Spleen (tissue), 11 donors: ENCODE measurements at regions not wholly inside any gene's neighbourhood (a gene's known extent, or its start where the extent isn't known, plus 50 kb on each side); places are given as distances from the start of the nearest gene placed in this dataset.

ENCODE experiments used
- DNase-seq: peaks from one replicate; pipeline ENCODE4 v3.0.0-alpha.2; 2020
- H3K27ac ChIP-seq, 8 donors: fragments of 200-600 bp; sonication (generic) in 7 of 8; 1 replicate in 4 of 8; 2 replicates in 4 of 8; pipeline versions ENCODE4 v1.5.0 to v1.8.0; 2016 to 2021; ENCODE audit warnings: inconsistent platforms in 4 of 8, mild to moderate bottlenecking in 4 of 8, moderate library complexity in 1 of 8
- H3K27me3 ChIP-seq, 7 donors: fragments of 200-600 bp; sonication (generic) in 6 of 7; replicated peaks in 1 of 7; 1 replicate in 4 of 7; 2 replicates in 3 of 7; pipeline versions ENCODE4 v1.5.0 to v1.8.0; 2016 to 2021; ENCODE audit warnings: inconsistent platforms in 3 of 7, mild to moderate bottlenecking in 1 of 7
- H3K36me3 ChIP-seq, 6 donors: fragments of 200-600 bp; sonication (generic) in 5 of 6; 1 replicate in 4 of 6; 2 replicates in 2 of 6; pipeline versions ENCODE4 v1.5.0 to v1.8.0; 2016 to 2021; ENCODE audit warnings: inconsistent platforms in 2 of 6
- H3K4me1 ChIP-seq, 6 donors: fragments of 200-600 bp; sonication (generic) in 5 of 6; 1 replicate in 3 of 6; 2 replicates in 3 of 6; pipeline versions ENCODE4 v1.5.0 to v1.8.0; 2016 to 2021; ENCODE audit warnings: inconsistent platforms in 3 of 6
- H3K4me3 ChIP-seq, 8 donors: fragments of 200-600 bp; sonication (generic) in 7 of 8; 1 replicate in 4 of 8; 2 replicates in 4 of 8; pipeline versions ENCODE4 v1.5.0 to v1.8.0; 2016 to 2021; ENCODE audit warnings: inconsistent platforms in 4 of 8, mild to moderate bottlenecking in 4 of 8, moderate library complexity in 2 of 8
- H3K9me3 ChIP-seq, 8 donors: fragments of 200-600 bp; sonication (generic) in 7 of 8; 1 replicate in 4 of 8; 2 replicates in 4 of 8; pipeline versions ENCODE4 v1.5.0 to v1.8.0; 2016 to 2021; ENCODE audit warnings: inconsistent platforms in 4 of 8
- CTCF ChIP-seq, 11 experiments: fragments of 200-600 bp in 7 of 11; fragments of 450-650 bp in 4 of 11; sonication (generic) in 4 of 11; IDR thresholded peaks in 8 of 11; conservative IDR thresholded peaks in 3 of 11; 1 replicate in 7 of 11; 2 replicates in 4 of 11; pipeline versions ENCODE4 v1.4.0 to v1.8.0; 2016 to 2021; ENCODE audit warnings: antibody characterized with exemption in 11 of 11, inconsistent platforms in 4 of 11, mild to moderate bottlenecking in 1 of 11
- POLR2A ChIP-seq, 3 donors: fragments of 450-650 bp; IDR thresholded peaks; one replicate each; pipeline ENCODE4 v1.5.1; 2017; ENCODE audit warnings: antibody characterized with exemption in 3 of 3, mild to moderate bottlenecking in 1 of 3
- POLR2AphosphoS5 ChIP-seq, 3 donors: sonication (generic); formaldehyde crosslinking; IDR thresholded peaks; one replicate each; pipeline ENCODE4 v1.5.1; 2017; ENCODE audit warnings: antibody characterized with exemption in 3 of 3
- WGBS, 5 donors: extraction: QIAGEN DNeasy Blood & Tissue Kit in 3 of 5; methylation state at CpG; one replicate each; pipeline versions ENCODE4 v1.1.5 to v1.1.7; 2013 to 2018; 5-methylcytosine and 5-hydroxymethylcytosine counted together
- intact Hi-C: fragments of 100-400 bp; cut with DNase I; formaldehyde crosslinking; loops from one replicate; pipeline ENCODE4 v1.15.0; 2023; ENCODE audit warnings: low total_unique reads
- donor health status: healthy with polysubstance abuse.
- donor health status: DM: no; HTN: no; CAD: no; lungs with moderate emphysema.
- donor health status: DM: no; HTN: no; CAD: no.
- donor health status: Bipolar disorder and iron deficiency.
- donor health status: healthy.
- donor health status: DM: no; HTN: no; CAD: no.
- donor health status: DM: yes; HTN: yes; CAD: no.

DNA sequence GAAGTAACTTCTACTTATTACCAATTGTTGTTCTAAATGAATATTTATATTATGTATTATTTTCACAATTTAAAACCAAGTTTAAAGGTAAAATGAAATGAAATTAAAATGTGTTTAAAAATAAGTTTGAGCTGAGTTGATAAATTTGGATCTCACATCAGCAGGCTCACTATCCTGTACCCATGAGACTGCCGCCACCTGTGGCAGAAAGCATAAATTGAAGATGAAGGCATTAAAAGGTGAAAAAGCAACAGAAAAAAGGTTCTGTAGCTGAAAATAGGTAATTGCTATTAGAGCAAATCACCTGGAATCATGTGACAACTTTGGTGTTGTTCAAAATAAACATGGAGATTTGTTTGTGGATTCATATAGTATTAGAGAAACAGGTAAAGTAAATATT, 133.0 kb upstream of the CADM2 start:
- H3K27me3 ChIP-seq = no peaks in the 10 kb centered on the region
- peaks cover 0 to 13% (median 6%) of the 10 kb centered on the region in 8 donors for H3K9me3 ChIP-seq
- no peak for TF ChIP-seq CTCF (IDR thresholded peaks at IDR 0.05 in 8 of 11, conservative IDR thresholded peaks at IDR 0.05 in 3 of 11)
- TF ChIP-seq POLR2AphosphoS5 (IDR thresholded peaks at IDR 0.05) = no peak
- no peak for TF ChIP-seq POLR2A (IDR thresholded peaks at IDR 0.05)
- DNase-seq = no peak
- H3K4me3 ChIP-seq = no peak overlapping the region
- no peaks in the 10 kb centered on the region for H3K36me3 ChIP-seq
- intact Hi-C loops = no loop called here
- 84 to 94% (median 93%) methylated on average over 1 of the region's 1 CpG for WGBS, 5 donors
- H3K4me1 ChIP-seq = no peaks in the 10 kb centered on the region
- no peak overlapping the region for H3K27ac ChIP-seq

DNA sequence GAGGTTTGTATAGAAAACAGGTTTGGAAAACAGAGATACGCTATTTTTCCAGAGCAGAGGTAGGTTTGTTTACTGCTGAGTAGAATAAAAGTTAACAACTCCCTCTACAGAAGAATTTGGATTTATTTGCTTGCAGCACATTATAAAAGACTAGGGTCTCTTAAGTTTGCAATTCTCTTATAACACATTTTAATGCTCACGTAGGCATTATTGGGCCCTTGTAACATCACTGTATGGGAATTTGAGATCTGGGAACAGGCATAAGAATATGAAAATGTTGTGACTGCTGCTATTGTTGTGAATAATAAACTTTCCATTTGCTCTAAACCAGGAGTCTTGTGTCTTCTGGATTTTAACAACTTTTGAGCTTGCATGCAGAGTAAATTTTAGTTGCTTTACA, 128.3 kb upstream of the CADM2 start:
- 83 to 96% (median 87%) methylated on average over 2 of the region's 2 CpGs for WGBS, 5 donors
- peaks cover 0 to 24% (median 11%) of the 10 kb centered on the region in 8 donors for H3K9me3 ChIP-seq
- intact Hi-C loops = no loop called here

GRCh38 chr3:84835366-84835765, 123.4 kb upstream of the CADM2 start:
- intact Hi-C loops = no loop called here
- Histone ChIP-seq H3K4me3 (no peak overlapping the region), H3K9me3 (peaks cover 0 to 21% (median 9%) of the 10 kb centered on the region in 8 donors), H3K27ac (no peak overlapping the region), H3K4me1 (no peaks in the 10 kb centered on the region), H3K27me3 (no peaks in the 10 kb centered on the region), H3K36me3 (no peaks in the 10 kb centered on the region)
- DNase-seq = no peak
- no peak for TF ChIP-seq CTCF (IDR thresholded peaks at IDR 0.05 in 8 of 11, conservative IDR thresholded peaks at IDR 0.05 in 3 of 11)
- TF ChIP-seq POLR2AphosphoS5 (IDR thresholded peaks at IDR 0.05) = no peak
- TF ChIP-seq POLR2A (IDR thresholded peaks at IDR 0.05) = no peak
- 79 to 93% (median 88%) methylated on average over 2 of the region's 2 CpGs for WGBS, 5 donors

More for the DNA sequence above, 128.3 kb upstream of the CADM2 start:
- Histone ChIP-seq H3K4me3 (no peak overlapping the region), H3K36me3 (no peaks in the 10 kb centered on the region), H3K27ac (no peak overlapping the region), H3K27me3 (no peaks in the 10 kb centered on the region), H3K4me1 (no peaks in the 10 kb centered on the region)
- DNase-seq = no peak
- no peak for TF ChIP-seq POLR2A (IDR thresholded peaks at IDR 0.05)
- TF ChIP-seq POLR2AphosphoS5 (IDR thresholded peaks at IDR 0.05) = no peak
- TF ChIP-seq CTCF (IDR thresholded peaks at IDR 0.05 in 8 of 11, conservative IDR thresholded peaks at IDR 0.05 in 3 of 11) = no peak

DNA sequence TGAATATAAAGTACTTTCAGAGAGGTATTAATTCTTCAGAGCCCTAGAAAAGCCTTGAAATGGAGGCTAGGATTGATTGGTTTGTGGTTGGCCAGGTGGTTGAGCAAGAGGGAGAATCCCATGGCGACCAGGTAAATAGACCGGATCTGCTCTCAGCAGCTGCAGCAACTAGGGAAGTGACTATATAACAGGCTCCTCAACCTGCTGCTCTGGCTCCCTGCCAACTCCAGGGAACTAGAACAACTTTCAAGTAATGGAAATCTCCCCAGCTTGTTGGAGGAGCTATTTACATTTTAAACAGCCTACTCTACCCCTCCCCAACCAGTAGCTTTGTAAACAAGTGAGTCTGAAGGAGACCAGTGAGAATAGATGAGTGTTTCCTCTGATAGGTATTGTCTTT, 121.8 kb upstream of the CADM2 start:
- DNase-seq = no peak
- 3 to 14% (median 13%) methylated on average over 2 of the region's 2 CpGs for WGBS, 5 donors
- Histone ChIP-seq H3K27me3 (no peaks in the 10 kb centered on the region), H3K4me1 (no peaks in the 10 kb centered on the region), H3K9me3 (peaks cover 0 to 15% (median 0%) of the 10 kb centered on the region in 8 donors), H3K36me3 (no peaks in the 10 kb centered on the region), H3K27ac (no peak overlapping the region), H3K4me3 (no peak overlapping the region)
- TF ChIP-seq POLR2AphosphoS5 (IDR thresholded peaks at IDR 0.05) = no peak
- TF ChIP-seq POLR2A (IDR thresholded peaks at IDR 0.05) = no peak
- TF ChIP-seq CTCF (IDR thresholded peaks at IDR 0.05 in 8 of 11, conservative IDR thresholded peaks at IDR 0.05 in 3 of 11) = no peak
- intact Hi-C loops = no loop called here
